Type B pancreatic cell (in vitro differentiated cells): ENCODE measurements at regions not wholly inside any gene's neighbourhood (a gene's known extent, or its start where the extent isn't known, plus 50 kb on each side); places are given as distances from the start of the nearest gene placed in this dataset.

ENCODE experiments used
- DNase-seq: peaks from one replicate; pipeline ENCODE4 v3.0.0; 2021; ENCODE audit warnings: mixed read lengths; ENCODE audit not compliant: unreplicated experiment; ENCODE audit errors: extremely low spot score
- H3K27ac Mint-ChIP-seq: 2 replicates; pipeline ENCODE4 v1.8.0; 2021; ENCODE audit warnings: mild to moderate bottlenecking, mixed read lengths
- H3K27me3 Mint-ChIP-seq: 2 replicates; pipeline ENCODE4 v1.8.0; 2021; ENCODE audit warnings: mixed read lengths
- H3K36me3 Mint-ChIP-seq: 2 replicates; pipeline ENCODE4 v1.8.0; 2021; ENCODE audit warnings: mixed read lengths
- H3K4me1 Mint-ChIP-seq: one replicate; pipeline ENCODE4 v1.8.0; 2021; ENCODE audit warnings: mixed read lengths; ENCODE audit not compliant: unreplicated experiment
- H3K4me3 Mint-ChIP-seq: 2 replicates; pipeline ENCODE4 v1.8.0; 2021; ENCODE audit warnings: mild to moderate bottlenecking, mixed read lengths
- H3K9me3 Mint-ChIP-seq: 2 replicates; pipeline ENCODE4 v1.8.0; 2021; ENCODE audit warnings: mixed read lengths
- CTCF ChIP-seq: fragments of 200-600 bp; sonication (generic); conservative IDR thresholded peaks from 2 replicates; pipeline ENCODE4 v1.5.0; 2021; ENCODE audit warnings: antibody characterized with exemption, mild to moderate bottlenecking

- peaks cover 61% of the 10 kb centered on the region for H3K27me3 Mint-ChIP-seq
- H3K9me3 Mint-ChIP-seq, result no peaks in the 10 kb centered on the region
- H3K4me1 Mint-ChIP-seq, result peaks cover 4% of the 10 kb centered on the region
- no peaks in the 10 kb centered on the region for H3K36me3 Mint-ChIP-seq
- no peak for TF ChIP-seq CTCF
- no peak overlapping the region for H3K27ac Mint-ChIP-seq
- no peak for DNase-seq
- no peak overlapping the region for H3K4me3 Mint-ChIP-seq
These were observed 70.0 kb upstream of the GALNT9 start for GRCh38 chr12:132399092-132400010.

- Mint-ChIP-seq H3K27me3 (peaks cover 65% of the 10 kb centered on the region), H3K27ac (no peak overlapping the region), H3K9me3 (no peaks in the 10 kb centered on the region), H3K36me3 (no peaks in the 10 kb centered on the region), H3K4me3 (no peak overlapping the region), H3K4me1 (peaks cover 4% of the 10 kb centered on the region)
- TF ChIP-seq CTCF, result no peak
- DNase-seq, result no peak
These were observed 69.1 kb upstream of the GALNT9 start for GRCh38 chr12:132398386-132398991.

GRCh38 chr12:132397934-132398385, 68.6 kb upstream of the GALNT9 start:
- Mint-ChIP-seq H3K36me3 (no peaks in the 10 kb centered on the region), H3K9me3 (no peaks in the 10 kb centered on the region), H3K27me3 (peaks cover 69% of the 10 kb centered on the region), H3K4me3 (no peak overlapping the region), H3K4me1 (peaks cover 4% of the 10 kb centered on the region), H3K27ac (no peak overlapping the region)
- no peak for TF ChIP-seq CTCF
- no peak for DNase-seq

- H3K4me1 Mint-ChIP-seq, result peaks cover 4% of the 10 kb centered on the region
- no peak overlapping the region for H3K4me3 Mint-ChIP-seq
- TF ChIP-seq CTCF, result no peak
- no peak for DNase-seq
- H3K27me3 Mint-ChIP-seq, result peaks cover 69% of the 10 kb centered on the region
- H3K9me3 Mint-ChIP-seq, result no peaks in the 10 kb centered on the region
- no peak overlapping the region for H3K27ac Mint-ChIP-seq
- no peaks in the 10 kb centered on the region for H3K36me3 Mint-ChIP-seq
These were observed 68.0 kb upstream of the GALNT9 start for GRCh38 chr12:132397152-132397933.

GRCh38 chr12:132396657-132397056, 67.3 kb upstream of the GALNT9 start:
- peak overlapping the region; percentile 80 for H3K27ac Mint-ChIP-seq
- H3K4me1 Mint-ChIP-seq, result peaks cover 4% of the 10 kb centered on the region
- TF ChIP-seq CTCF, result no peak
- peaks cover 69% of the 10 kb centered on the region for H3K27me3 Mint-ChIP-seq
- H3K36me3 Mint-ChIP-seq, result no peaks in the 10 kb centered on the region
- H3K4me3 Mint-ChIP-seq, result peak overlapping the region; percentile 28
- H3K9me3 Mint-ChIP-seq, result no peaks in the 10 kb centered on the region
- no peak for DNase-seq
